GM18519 (cell line): ENCODE measurements at regions not wholly inside any gene's neighbourhood (a gene's known extent, or its start where the extent isn't known, plus 50 kb on each side); places are given as distances from the start of the nearest gene placed in this dataset.

Source experiments
- ATAC-seq: cut with Tn5 transposase; IDR thresholded peaks from one replicate; pipeline ENCODE4 v1.9.1; 2021; ENCODE audit warnings: mild to moderate bottlenecking, moderate library complexity; ENCODE audit not compliant: unreplicated experiment, low FRiP score

GRCh38 chr4:131061734-131062133 is 1965.8 kb downstream of the C4orf33 start:
- ATAC-seq = no peak

GRCh38 chr4:131063878-131064277 is 1967.9 kb downstream of the C4orf33 start:
- no peak for ATAC-seq

DNA sequence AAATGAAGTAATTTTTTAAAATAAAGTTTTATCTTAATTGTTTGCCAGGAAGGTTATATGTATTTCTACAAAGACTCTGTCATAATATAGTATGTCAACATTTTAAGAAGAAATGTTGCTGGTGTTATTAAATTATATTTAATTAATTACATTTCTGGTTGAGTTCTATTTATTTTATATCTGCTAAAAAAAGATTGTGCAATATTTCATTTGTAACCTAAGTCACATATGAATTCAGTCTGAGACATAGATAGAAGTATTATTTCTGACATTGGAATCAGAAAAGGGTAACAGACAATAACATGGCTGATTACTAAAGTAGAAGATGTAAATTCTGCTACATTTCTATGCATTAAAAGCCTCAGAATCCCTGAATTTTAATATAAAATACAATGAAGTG is 1985.1 kb downstream of the C4orf33 start:
- ATAC-seq = no peak

- ATAC-seq = no peak
Observed at GRCh38 chr4:131084997-131085396, 1989.0 kb downstream of the C4orf33 start.

DNA sequence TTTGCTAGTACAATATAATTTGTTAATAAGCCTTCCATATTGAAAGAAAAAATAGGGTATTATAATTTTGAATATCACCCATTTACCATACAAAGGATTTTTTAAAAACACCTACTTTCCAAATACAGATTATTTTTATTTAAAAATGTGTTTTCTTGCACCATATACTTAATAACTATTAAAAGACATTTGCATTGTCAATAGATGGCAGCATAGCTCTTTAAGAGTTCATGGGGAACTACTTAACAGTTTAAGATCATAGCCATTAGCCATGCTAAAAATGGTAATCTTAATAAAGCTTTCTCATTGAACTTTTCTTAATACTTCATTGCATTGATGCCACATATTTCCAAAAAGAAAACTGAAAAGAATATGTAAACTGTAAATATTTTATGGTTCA is 1995.9 kb downstream of the C4orf33 start:
- ATAC-seq = no peak

- ATAC-seq = no peak
Observed at GRCh38 chr4:131093303-131093702, 1997.4 kb downstream of the C4orf33 start.

DNA sequence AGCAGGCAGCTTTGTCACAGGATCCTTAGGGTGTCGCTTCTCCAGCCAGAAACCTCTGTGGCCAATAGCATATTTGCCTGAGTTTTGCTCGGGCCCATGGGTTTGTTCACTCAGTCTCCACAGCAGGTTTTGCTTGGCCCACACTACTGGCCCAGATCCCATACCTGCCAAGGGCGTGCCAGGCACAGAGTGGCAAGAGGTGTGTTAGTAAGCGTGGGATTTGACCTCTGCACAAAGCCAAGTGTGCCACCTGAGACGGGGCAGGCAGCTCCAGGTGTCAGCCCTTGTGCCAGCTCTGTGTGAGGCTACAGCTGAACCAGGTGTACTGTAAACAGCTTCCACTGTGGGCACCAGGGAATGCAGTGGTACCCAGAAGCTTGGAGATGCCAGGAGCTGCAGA is 2003.0 kb downstream of the C4orf33 start:
- ATAC-seq = no peak

DNA sequence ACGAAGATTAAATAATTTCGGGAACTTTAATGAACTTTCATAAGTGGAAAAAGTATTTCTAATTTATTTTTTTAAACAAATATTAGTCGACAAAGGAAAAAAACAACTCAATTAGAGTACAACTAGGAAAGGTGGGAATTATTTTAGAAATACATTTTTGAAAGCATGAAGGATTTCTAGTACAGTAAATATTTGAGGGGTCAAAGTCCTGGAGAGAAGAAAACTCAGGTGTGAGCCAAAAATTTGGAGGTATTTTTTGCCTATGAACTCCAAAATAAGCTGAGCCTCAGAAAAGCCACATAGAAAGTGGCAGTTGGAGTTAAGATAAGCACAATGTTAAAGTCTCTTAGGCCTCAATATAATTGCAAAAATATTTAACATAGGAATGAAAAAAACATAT is 2017.3 kb downstream of the C4orf33 start:
- ATAC-seq = no peak

GRCh38 chr4:131113704-131114103 is 2017.8 kb downstream of the C4orf33 start:
- ATAC-seq = no peak

GRCh38 chr4:131119661-131120060 is 2023.7 kb downstream of the C4orf33 start:
- ATAC-seq = no peak

DNA sequence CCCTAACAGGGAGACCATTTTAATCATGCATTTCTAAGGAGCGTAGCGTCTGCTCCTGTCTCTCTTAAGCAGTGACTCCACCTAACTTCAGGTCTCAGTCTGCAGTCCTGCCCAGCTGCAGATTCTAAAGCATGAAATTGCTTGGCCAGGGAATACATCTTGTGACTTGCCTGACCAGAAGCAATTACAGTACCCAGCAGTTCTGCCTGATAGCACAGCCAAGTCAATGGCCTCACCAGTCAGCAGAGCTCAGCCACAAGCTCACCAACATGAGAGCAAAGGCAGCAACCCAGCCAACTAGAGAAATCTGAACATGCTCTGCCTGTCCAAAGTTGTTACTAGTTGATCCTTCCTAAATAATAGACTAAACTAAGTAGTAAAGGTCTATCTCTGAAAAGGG is 2011.9 kb upstream of the PCDH10 start:
- no peak for ATAC-seq

DNA sequence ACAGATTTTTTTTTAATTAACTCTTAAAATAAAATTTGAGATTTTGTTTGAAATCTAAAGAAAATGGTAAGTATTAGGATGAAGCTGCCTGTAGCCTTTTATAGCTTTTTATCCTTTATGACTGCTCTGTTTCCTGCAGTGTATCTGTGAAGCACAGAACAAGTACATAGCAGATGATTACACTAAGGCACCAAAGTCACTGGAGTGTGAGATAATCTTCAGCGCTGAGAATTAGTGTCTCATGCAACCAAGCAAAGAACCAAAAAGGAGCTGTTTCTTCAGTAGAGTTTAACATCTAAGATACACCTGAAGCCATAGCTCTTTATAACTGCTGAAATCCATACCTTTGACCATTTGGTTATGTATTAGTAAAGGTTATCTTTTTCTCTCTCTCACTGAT is 1989.8 kb upstream of the PCDH10 start:
- no peak for ATAC-seq

- ATAC-seq = no peak
Observed at GRCh38 chr4:131192318-131192717, 1956.8 kb upstream of the PCDH10 start.

DNA sequence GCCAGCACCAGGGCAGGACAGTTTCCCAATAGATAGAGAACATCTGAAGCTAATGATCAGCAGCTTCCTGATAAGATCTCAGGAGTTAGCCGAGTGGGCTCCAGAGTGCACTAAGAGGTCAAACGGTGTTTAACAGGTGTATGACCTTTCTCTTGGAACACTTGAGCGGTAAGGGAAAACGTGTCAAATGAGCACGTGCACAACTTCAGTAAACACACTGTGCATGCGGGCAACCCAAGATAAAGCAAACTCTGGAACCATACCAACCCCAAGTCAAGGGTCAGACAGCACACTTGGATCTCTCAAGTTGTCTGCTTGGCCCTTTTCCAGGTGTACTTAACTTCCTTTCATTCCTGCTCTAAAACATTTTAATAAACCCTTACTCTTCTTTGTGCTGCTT is 1941.5 kb upstream of the PCDH10 start:
- no peak for ATAC-seq

GRCh38 chr4:131248314-131248713 is 1900.8 kb upstream of the PCDH10 start:
- ATAC-seq = no peak

DNA sequence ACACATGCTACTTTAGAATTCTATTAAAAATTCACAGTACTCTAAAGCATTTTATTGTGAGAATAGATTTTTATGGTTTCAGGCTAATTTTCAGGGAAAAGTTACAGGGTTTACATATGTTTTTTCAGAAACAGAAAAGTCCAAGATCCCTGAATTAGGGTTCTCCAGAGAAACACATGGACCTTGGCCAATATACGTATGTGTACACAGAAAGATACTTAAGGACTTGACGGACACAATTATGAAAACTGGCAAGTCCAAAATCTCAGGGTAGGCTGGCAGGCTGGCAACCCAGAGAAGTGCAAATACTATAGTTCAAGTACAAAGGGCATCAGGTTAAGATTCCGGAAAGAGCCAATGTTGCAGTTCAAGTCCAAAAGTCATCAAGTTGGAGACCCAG is 1897.8 kb upstream of the PCDH10 start:
- ATAC-seq = no peak

DNA sequence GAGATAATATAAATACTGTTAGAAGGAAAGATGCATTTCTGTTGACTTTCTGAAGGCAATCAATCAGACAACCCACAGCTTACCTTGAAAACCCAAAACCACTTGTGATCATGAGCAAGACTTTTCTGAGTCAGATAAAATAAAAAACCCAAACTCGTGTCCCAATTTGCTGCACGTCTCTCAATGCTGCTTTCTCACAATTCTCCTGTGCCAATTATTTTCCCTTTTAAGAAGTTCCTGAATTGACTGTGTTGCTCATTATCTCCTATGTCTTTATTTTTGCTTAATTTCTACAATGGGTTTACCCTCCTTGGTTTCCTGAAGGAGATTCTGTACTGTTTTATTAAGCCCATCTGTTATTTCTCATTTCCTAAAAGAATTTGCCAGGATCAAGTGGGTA is 1891.9 kb upstream of the PCDH10 start:
- ATAC-seq = no peak

DNA sequence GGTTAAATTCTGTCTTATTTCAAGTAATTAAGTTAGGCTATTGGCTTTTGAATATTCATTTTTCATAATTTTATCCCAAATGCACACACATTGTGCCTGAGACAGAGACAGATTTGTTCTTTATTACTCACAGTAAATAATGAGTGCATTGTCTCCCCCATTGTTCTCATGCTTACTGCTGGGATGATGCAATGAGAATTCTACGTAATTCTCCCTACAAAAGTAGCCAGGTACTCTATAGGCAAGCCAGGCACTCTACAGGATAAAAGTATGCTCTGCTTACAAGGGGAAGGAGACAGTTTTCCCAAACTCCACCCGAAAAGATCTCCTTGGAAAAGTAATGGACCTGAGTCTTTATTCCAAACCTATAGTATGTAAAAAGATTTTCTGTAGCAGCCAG is 1890.7 kb upstream of the PCDH10 start:
- no peak for ATAC-seq

DNA sequence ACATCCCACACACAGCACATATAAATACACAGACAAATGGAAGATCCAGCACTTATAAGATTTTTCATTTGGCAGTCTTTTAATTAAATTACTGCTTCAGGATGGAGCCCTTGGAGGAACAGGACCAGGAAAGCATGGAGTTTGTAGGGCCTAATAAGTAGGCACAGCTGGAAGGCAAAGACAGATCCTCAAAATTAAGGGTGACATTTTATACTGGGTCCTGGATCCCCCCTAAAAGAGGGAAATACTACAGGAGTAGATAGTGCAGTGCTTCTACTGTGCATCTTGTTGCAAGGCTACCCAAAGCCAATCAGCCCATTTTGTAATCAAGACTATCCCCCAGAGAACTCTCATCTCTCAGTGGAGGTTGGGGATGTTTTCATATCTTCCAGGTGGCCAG is 1860.7 kb upstream of the PCDH10 start:
- no peak for ATAC-seq

DNA sequence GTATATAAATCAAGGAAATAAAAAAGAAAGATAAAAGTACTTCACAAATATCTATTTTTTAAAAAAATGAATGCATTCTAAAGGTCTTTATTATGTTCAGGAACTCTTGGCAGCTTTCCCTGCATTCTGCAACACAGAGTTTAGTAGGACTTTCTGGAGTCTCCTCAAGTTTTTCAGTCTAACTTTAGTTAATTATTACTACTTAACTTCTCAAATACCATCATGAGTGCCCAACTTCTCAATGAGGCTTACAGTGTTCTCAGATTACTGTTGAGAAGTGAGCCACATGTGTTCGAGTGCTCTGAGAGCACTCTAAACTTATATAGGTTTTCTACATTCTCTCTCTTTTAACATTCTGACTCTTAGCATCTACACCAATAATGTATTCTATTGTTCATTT is 1852.9 kb upstream of the PCDH10 start:
- no peak for ATAC-seq

GRCh38 chr4:131302108-131302507 is 1847.0 kb upstream of the PCDH10 start:
- no peak for ATAC-seq

- no peak for ATAC-seq
Observed at GRCh38 chr4:131304686-131305085, 1844.4 kb upstream of the PCDH10 start.

DNA sequence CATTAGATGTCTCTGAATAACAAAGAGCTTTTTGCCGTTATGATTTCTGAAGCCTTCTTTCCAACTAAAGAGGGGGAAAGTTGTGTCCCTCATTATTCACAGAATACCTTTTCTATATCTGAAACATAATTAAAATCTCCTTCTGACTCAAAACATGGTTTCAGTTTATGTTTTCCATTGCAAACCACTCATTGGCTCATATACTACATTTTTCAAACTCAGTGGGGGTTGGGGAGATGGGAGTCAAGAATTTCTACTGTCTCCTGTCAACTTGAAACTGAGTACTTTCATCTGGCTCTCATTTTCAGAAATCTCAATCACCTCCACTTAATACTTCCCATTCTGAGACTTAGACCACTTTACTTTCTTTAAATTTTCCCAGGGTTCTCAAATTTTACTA is 1839.5 kb upstream of the PCDH10 start:
- no peak for ATAC-seq

DNA sequence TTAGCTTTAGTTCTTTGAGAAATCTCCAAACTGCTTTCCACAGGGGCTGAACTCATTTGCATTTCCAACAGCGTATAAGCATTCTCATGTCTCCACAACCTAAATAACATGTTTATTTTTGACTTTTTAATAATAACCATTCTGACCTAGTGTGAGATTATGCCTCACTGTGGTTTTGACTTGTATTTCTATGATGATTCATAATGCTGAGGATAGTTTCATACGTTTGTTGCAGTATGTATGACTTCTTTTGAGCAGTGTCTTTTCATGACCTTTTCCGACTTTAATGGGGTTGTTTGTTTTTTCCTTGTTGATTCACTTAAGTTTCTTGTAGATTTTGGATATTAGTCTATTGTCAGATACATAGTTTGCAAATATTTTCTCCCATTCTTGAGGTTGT is 1833.0 kb upstream of the PCDH10 start:
- no peak for ATAC-seq
